Astrocyte of the cerebellum (primary cell): ENCODE measurements at regions not wholly inside any gene's neighbourhood (a gene's known extent, or its start where the extent isn't known, plus 50 kb on each side); places are given as distances from the start of the nearest gene placed in this dataset.

Experiments
- DNase-seq: peaks from one replicate; pipeline ENCODE4 v3.0.0-alpha.2; 2011; ENCODE audit warnings: low read depth
- H3K4me3 ChIP-seq: 2 replicates; pipeline ENCODE4 v1.5.1; 2011; ENCODE audit warnings: mild to moderate bottlenecking, low read depth, low read length, moderate library complexity
- CTCF ChIP-seq: IDR thresholded peaks from 2 replicates; pipeline ENCODE4 v1.5.1; 2012; ENCODE audit warnings: low read length, low read depth, moderate library complexity, mild to moderate bottlenecking; ENCODE audit errors: missing control alignments
- in situ Hi-C: cut with HindIII; loops from 2 replicates; pipeline ENCODE4 v1.10.0; 2017; ENCODE audit warnings: low sequenced_read_pairs

DNA sequence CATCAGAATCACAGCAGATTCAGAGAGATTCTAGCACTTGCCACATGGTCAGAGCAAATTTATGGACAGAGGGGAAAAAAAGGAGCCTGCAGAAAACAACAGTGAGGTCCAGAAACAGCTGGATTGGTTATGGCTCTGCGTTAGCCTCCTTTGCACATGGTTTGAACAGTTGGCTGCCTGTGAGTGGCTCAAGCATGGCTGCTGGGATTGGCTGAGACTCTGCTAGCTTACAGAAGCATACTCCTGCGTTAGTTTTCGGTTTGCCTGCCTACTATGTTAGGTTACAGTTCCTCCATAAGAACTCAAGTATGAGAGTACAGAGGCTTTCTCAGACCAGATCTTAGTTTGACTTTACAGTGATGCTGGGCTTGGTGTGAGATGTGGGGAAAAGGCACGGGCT, 80.7 kb upstream of the WDR11 start:
- no peak for DNase-seq
- TF ChIP-seq CTCF, result no peak
- in situ Hi-C loops, result no loop called here
- no peak overlapping the region for H3K4me3 ChIP-seq

DNA sequence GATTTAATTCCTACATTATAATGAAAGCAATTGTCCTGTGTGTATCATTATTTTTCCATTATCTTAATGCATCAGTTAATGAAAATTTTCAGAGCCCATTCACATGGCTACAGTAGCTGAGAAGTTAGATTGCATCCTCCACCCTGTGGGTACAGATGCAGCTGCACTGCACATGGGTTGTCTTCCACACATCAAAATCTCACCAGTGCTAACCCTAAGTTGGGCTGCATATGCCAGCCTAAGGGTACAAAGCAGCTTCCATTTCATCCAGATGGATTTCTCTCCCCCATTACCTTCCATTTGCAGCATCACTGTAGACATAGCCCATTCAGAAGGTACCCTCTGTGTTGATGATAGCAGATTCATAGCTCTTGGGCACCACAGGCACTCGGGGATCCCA, 74.7 kb upstream of the WDR11 start:
- in situ Hi-C loops, result no loop called here
- DNase-seq, result no peak
- TF ChIP-seq CTCF, result no peak
- no peak overlapping the region for H3K4me3 ChIP-seq

- no peak for DNase-seq
- in situ Hi-C loops, result no loop called here
- H3K4me3 ChIP-seq, result no peak overlapping the region
- no peak for TF ChIP-seq CTCF
Observed at GRCh38 chr10:120782336-120782735, 68.8 kb upstream of the WDR11 start.

- TF ChIP-seq CTCF, result no peak
Observed at GRCh38 chr10:120783098-120783497, 68.1 kb upstream of the WDR11 start.

DNA sequence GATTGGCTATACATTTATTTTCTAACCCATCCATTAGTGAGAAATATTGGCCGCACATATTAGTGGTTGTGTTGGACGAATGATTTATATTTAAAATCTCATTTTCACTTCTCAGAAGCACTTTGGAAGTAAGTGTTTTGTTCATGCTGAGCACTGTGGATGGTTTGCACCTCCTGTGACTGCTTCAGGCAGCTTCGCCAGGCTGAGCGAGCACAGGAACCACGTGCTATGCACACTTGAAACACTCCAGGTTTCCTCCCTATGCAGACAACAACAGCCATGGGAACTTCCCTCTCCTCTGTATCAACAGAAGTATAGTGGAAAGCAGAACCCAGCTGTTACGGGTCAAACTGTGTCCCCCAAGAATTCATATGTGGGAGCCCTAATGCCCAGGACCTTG, 67.3 kb upstream of the WDR11 start:
- no peak for TF ChIP-seq CTCF
- in situ Hi-C loops, result no loop called here
- H3K4me3 ChIP-seq, result no peak overlapping the region
- DNase-seq, result no peak

More at GRCh38 chr10:120783098-120783497, 68.1 kb upstream of the WDR11 start:
- DNase-seq, result no peak
- in situ Hi-C loops, result no loop called here
- H3K4me3 ChIP-seq, result no peak overlapping the region

DNA sequence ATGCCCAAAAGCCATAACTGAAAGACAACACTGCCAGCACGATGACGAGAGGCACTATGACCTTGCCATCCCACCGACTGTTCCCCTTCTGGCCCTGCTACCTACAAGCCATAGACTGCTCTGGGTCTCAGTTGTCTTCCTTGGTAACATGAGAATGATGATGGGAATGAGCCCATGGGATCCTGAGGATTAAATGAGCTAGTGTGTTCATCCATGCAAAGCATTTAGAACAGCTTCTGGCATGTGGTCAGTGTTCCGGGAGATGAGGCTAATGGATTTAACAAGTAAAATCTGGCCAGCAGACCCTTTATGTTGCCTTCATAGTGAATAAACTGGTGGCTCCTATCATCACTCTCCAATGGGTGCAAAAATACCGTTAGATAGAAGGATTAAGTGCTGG, 62.4 kb upstream of the WDR11 start:
- in situ Hi-C loops, result no loop called here
- TF ChIP-seq CTCF, result no peak

More for the DNA sequence above, 62.4 kb upstream of the WDR11 start:
- no peak overlapping the region for H3K4me3 ChIP-seq
- no peak for DNase-seq
